ENCODE measurements at regions not wholly inside any gene's neighbourhood (a gene's known extent, or its start where the extent isn't known, plus 50 kb on each side); places are given as distances from the start of the nearest gene placed in this dataset.

DNA sequence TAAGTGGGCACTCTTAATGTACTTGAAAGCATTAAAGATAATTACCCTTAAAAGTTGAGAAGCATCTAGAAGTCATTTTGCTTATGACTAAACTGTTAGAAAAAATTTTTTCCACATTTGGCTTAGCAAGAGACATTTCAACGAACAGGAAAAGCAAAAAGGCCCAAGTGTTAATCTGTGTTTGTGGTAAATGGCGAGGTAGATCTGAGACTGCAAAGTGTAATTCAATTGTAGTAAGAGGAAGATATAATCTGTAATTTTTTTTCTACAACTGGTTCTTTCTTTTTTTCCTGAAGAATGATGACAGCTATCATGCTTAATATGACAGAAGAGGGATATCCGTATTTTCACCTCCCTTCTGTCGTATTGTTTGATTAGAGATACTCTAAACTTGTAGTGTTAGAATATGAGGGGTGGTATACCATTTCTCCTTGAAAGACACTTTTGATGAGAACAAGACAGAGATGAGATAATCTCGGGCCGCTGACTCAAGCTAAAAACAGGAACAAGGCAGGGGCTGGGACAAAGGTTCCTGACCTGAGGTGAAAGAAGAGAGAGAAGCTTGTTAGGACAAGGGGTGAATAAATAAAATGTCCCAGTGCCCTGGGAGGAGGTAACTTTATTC lies 459.3 kb upstream of the ZNF608 start:
- TF ChIP-seq, protein P1, sequence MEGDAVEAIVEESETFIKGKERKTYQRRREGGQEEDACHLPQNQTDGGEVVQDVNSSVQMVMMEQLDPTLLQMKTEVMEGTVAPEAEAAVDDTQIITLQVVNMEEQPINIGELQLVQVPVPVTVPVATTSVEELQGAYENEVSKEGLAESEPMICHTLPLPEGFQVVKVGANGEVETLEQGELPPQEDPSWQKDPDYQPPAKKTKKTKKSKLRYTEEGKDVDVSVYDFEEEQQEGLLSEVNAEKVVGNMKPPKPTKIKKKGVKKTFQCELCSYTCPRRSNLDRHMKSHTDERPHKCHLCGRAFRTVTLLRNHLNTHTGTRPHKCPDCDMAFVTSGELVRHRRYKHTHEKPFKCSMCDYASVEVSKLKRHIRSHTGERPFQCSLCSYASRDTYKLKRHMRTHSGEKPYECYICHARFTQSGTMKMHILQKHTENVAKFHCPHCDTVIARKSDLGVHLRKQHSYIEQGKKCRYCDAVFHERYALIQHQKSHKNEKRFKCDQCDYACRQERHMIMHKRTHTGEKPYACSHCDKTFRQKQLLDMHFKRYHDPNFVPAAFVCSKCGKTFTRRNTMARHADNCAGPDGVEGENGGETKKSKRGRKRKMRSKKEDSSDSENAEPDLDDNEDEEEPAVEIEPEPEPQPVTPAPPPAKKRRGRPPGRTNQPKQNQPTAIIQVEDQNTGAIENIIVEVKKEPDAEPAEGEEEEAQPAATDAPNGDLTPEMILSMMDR (IDR thresholded peaks at IDR 0.05), result no peak
- TF ChIP-seq, protein P2, sequence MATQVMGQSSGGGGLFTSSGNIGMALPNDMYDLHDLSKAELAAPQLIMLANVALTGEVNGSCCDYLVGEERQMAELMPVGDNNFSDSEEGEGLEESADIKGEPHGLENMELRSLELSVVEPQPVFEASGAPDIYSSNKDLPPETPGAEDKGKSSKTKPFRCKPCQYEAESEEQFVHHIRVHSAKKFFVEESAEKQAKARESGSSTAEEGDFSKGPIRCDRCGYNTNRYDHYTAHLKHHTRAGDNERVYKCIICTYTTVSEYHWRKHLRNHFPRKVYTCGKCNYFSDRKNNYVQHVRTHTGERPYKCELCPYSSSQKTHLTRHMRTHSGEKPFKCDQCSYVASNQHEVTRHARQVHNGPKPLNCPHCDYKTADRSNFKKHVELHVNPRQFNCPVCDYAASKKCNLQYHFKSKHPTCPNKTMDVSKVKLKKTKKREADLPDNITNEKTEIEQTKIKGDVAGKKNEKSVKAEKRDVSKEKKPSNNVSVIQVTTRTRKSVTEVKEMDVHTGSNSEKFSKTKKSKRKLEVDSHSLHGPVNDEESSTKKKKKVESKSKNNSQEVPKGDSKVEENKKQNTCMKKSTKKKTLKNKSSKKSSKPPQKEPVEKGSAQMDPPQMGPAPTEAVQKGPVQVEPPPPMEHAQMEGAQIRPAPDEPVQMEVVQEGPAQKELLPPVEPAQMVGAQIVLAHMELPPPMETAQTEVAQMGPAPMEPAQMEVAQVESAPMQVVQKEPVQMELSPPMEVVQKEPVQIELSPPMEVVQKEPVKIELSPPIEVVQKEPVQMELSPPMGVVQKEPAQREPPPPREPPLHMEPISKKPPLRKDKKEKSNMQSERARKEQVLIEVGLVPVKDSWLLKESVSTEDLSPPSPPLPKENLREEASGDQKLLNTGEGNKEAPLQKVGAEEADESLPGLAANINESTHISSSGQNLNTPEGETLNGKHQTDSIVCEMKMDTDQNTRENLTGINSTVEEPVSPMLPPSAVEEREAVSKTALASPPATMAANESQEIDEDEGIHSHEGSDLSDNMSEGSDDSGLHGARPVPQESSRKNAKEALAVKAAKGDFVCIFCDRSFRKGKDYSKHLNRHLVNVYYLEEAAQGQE (IDR thresholded peaks at IDR 0.05; ENCODE audit: insufficient read depth in 1 of 2, low read depth in 2 of 2, low read length in 1 of 2), result no peak
